ENCODE measurements at regions not wholly inside any gene's neighbourhood (a gene's known extent, or its start where the extent isn't known, plus 50 kb on each side); places are given as distances from the start of the nearest gene placed in this dataset.
A peak's percentile ranks its signal among the peaks of the same experiment; 100 is the strongest.

GRCh38 chr15:46251903-46252302 lies 617.1 kb downstream of the SQOR start:
- no peak for DNase-seq (ENCODE audit: low read depth)

DNA sequence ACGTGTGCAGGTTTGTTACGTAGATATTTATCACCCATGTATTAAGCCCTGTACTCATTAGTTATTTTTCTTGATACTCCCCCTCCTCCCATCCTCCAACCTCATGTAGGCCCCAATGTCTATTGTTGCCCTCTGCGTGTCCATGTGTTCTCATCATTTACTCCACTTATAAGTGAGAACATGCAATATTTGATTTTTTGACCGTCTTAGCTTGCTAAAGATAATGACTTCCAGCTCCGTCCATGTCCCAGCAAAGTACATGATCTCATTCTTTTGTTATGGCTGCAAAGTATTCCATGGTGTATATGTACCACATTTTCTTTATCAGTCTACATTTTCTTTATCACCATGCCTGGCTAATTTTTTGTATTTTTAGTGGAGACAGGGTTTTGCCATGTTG lies 623.2 kb downstream of the SQOR start:
- no peak for DNase-seq (ENCODE audit: low read depth)

DNA sequence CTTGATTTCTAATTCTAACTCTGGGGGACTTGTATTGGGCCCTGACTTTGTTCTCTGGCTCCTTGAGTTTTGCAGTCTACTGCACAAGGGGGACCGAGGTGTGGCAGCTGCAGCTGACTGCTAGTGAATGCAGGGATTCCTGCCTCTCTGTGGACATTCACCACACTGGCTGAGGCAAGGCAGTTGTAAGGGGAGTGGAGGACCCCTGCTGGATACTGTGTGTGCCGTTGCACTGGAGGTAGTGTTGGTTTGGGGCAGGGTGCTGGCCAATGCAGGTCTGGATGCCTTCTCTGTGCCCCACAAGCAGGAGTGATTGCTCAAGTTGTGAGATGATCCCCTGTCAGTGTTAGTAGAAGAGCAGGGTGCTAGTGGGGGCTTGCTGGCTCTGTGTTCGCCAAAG lies 626.1 kb downstream of the SQOR start:
- no peak for DNase-seq (ENCODE audit: low read depth)

GRCh38 chr15:46265664-46266347 lies 631.0 kb downstream of the SQOR start:
- DNase-seq (ENCODE audit: low read depth), result no peak

DNA sequence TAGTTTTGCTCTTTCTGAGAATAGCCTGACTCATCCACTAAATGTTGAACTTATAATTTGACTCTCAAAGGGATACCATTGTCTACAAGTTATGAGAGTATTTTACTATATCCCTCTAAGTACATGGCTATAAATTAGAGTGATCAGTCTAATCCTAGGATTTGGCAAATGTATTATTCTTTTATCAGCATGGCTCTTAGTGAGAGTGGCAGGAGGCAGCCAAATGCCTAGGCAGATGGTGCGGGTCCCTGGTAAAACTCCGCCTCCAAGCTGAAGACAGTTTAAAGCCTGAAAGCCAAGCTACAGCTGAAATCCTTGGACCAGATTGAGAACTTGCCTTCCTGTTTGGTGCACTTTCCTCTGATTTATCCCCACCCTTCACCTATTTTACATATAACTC lies 631.8 kb downstream of the SQOR start:
- no peak for DNase-seq (ENCODE audit: low read depth)

GRCh38 chr15:46270481-46271147 lies 635.8 kb downstream of the SQOR start:
- no peak for DNase-seq (ENCODE audit: low read depth)

- DNase-seq (ENCODE audit: low read depth), result no peak
Measured at GRCh38 chr15:46275701-46276100, 640.9 kb downstream of the SQOR start.

- DNase-seq (ENCODE audit: low read depth), result no peak
Measured at GRCh38 chr15:46277451-46277850, 642.6 kb downstream of the SQOR start.

DNA sequence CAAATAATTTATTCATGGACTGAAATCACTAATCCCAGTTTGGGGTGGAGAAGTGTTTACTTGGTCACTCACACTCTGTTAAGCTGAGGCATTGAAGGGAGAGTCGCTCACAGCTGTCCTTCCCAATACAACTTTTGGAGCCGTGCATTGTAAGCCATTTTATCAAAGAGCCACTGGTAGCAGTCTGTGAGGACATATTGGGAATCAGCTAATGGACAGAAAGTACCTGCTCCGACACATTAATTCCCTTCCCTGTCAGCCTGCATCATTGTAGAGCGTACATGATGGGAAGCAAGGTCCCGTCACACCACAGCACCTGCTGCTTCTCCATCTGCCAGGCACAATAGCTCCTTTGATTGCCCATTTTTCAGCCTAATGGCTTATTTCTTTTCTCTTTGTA lies 643.2 kb downstream of the SQOR start:
- DNase-seq (ENCODE audit: low read depth), result no peak

GRCh38 chr15:46278486-46279090 lies 643.8 kb downstream of the SQOR start:
- no peak for DNase-seq (ENCODE audit: low read depth)

DNA sequence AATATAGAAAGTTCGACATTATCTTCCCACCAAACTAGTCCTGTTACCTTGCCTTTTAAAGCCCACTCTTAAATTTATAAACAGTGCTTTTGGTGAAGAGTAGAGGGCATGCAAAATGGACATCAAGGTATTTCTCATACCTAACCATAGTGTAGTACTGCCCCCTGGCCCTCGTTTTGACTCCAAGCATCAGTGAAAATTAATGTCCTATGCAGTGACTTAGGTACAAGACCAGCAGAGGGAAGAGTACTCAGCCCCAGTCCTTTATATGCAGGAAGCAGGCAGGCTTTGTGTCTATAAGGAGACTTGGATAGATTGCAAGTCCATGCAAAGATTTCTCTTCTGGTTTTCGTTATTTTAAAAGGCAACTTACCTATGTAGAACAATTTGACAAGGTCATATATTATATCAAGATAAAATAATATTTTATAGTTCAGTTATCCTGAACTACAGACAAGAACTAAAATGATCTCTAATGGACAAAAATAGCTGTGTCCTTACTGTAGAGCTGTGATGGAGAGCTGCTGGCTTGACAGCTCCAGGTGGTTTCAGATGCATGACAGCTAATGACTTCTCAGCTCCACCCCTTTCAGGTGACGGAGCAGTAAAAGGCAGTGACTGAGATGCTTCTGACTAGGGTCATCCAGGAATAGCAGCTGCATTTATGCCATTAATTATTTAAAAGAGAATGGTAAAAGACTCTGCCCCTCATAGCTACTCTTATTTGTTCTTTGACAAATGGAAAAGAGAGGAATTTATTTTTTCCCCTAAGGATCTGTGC lies 646.1 kb downstream of the SQOR start:
- DNase-seq (ENCODE audit: low read depth), result no peak

DNA sequence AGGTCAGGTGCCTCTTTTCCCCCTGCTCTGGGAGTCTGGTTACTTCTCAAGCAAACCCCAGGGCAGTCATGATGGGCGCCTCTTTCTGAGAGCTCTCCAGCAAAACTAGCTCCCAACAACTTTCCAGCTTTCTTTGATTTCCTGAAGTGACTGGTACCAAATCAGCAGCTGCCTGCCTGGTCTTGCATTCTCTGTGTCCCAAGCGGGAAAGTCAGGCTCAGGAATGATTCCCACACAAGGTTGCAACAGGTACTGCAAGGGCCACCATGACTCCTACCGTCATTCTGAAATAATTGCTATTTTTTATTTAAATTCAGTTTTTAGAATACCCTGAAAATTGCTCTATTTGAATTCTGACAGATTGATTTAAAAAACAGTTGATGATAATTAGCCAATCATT lies 658.7 kb downstream of the SQOR start:
- no peak for DNase-seq (ENCODE audit: low read depth)

- no peak for DNase-seq (ENCODE audit: low read depth)
Measured at GRCh38 chr15:46296002-46296401, 661.2 kb downstream of the SQOR start.

- DNase-seq (ENCODE audit: low read depth), result no peak
Measured at GRCh38 chr15:46296797-46297196, 662.0 kb downstream of the SQOR start.

DNA sequence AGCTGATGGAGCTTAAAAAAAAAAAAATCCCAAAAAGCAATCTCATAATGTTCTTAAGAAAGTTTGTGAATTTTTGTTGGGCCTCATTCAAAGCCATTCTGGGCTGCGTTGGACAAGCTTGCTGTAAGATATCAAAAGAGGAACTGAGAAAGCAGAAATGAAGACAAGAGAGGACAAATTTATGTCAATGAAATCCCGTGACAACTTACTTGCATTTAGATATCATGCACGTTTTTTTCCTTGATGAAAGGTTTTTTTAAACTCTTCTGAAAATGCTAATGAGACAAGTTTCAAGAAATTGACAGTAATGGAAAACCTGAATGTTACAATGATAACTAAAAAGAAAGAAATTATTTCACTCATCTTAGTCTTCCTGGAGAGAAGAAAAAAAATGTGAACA lies 662.9 kb downstream of the SQOR start:
- DNase-seq (ENCODE audit: low read depth), result no peak

- no peak for DNase-seq (ENCODE audit: low read depth)
Measured at GRCh38 chr15:46300716-46301115, 665.9 kb downstream of the SQOR start.

- no peak for DNase-seq (ENCODE audit: low read depth)
Measured at GRCh38 chr15:46301291-46301690, 666.5 kb downstream of the SQOR start.

DNA sequence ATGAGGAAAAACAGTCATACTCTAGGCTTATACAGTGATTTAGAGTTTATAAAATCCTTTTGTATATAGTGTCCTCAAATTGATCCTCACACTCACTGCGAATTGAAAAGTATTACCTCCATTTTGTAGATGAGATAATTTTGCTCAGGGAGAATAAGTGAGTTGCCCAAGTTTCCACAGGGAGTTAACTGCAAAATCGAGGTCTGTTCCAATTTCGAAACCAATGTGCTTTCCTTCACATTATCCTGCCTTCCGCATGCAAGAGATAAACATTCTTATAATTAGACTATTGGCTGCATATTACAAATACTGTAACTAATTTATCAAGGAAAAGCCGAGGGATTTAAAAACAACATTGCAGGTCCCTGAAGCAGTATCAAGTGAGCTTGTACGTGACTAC lies 667.0 kb downstream of the SQOR start:
- no peak for DNase-seq (ENCODE audit: low read depth)

DNA sequence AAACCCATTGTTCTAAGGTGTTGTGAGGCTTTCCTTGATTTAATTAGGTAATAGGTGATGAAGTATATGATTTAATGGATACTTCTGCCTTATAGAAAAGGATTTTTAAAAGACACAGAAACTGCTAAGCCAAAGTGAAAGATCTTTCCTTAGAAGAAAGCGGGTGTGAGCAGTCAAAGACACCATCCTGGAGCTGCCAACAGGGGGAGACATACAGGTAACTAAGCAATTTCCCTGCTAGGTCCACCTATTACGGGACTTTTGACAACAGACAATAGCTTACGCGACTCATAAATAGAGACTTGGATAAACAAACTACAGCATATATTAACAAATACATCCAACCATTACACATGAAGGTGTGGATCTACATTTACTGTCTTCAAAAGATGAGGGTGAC lies 669.5 kb downstream of the SQOR start:
- peak; percentile 18 for DNase-seq (ENCODE audit: low read depth)

DNA sequence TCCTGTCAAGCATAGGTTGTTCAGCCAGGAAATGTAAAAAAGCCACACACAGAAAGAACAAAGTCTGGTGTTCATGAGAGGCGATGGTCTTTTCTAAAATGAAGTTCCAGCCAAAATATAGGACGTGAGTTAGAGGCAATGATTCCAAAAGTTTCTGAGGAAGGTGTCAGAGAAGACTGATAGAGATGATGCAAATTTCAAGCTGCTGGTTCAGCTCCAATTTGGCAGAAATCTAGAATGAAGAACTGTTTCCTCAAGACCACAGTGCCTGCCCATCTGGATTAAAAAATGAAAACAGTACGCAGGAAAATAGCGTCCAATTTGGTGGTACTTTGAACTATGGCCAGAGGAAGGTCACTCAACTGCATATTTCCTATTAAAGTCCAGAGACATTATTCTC lies 672.9 kb downstream of the SQOR start:
- DNase-seq (ENCODE audit: low read depth), result no peak

- no peak for DNase-seq (ENCODE audit: low read depth)
Measured at GRCh38 chr15:46309914-46310313, 675.1 kb downstream of the SQOR start.

- DNase-seq (ENCODE audit: low read depth), result peak; percentile 42
Measured at GRCh38 chr15:46312133-46312740, 677.4 kb downstream of the SQOR start.

Measured in Daoy (cell line).